AG04450 (cell line): ENCODE measurements at regions not wholly inside any gene's neighbourhood (a gene's known extent, or its start where the extent isn't known, plus 50 kb on each side); places are given as distances from the start of the nearest gene placed in this dataset.
A peak's percentile ranks its signal among the peaks of the same experiment; 100 is the strongest.

Experiments used
- CTCF ChIA-PET: fragments of 300-600, 350-600 bp; formaldehyde crosslinking; extraction: SDS; loops from one replicate; lab custom pipeline; 2022; ENCODE audit warnings: antibody characterized with exemption, inconsistent platforms; lab: Charles Lee
- POLR2A ChIA-PET: fragments of 350-600 bp; formaldehyde crosslinking; extraction: SDS; loops from one replicate; lab custom pipeline; 2021; ENCODE audit warnings: antibody characterized with exemption, inconsistent platforms; lab: Yijun Ruan, JAX
- DNase-seq: peaks from one replicate; pipeline ENCODE4 v3.0.0-alpha.2; 2011; ENCODE audit warnings: low read depth, low spot score
- H3K27ac ChIP-seq: one replicate; pipeline ENCODE4 v1.5.1; 2012; ENCODE audit warnings: low read depth, low read length, control low read depth
- H3K27me3 ChIP-seq: one replicate; pipeline ENCODE4 v1.6.0; 2012; ENCODE audit warnings: low read length; ENCODE audit not compliant: control insufficient read depth, insufficient read depth
- H3K4me3 ChIP-seq: 2 replicates; pipeline ENCODE4 v1.5.1; 2011; ENCODE audit warnings: mild to moderate bottlenecking, low read depth, low read length, control low read depth
- H3K9me3 ChIP-seq: 2 replicates; pipeline ENCODE4 v1.5.1; 2012; ENCODE audit warnings: low read length; ENCODE audit not compliant: control insufficient read depth, insufficient read depth
- CTCF ChIP-seq: IDR thresholded peaks from 2 replicates; pipeline ENCODE4 v1.5.1; 2011; ENCODE audit warnings: low read depth, low read length, control low read depth, inconsistent platforms

- H3K27me3 ChIP-seq, result no peaks in the 10 kb centered on the region
- H3K4me3 ChIP-seq, result no peak overlapping the region
- POLR2A ChIA-PET, result no interaction called here
- TF ChIP-seq CTCF, result no peak
- CTCF ChIA-PET, result no interaction called here
- no peaks in the 10 kb centered on the region; the same call in 1 of the 2 replicates for H3K9me3 ChIP-seq
- no peak for DNase-seq
- no peak overlapping the region for H3K27ac ChIP-seq
These were observed 608.4 kb downstream of the RAB28 start for GRCh38 chr4:12875640-12876243.

- Histone ChIP-seq H3K9me3 (no peaks in the 10 kb centered on the region; the same call in 1 of the 2 replicates), H3K27ac (no peak overlapping the region), H3K27me3 (no peaks in the 10 kb centered on the region), H3K4me3 (no peak overlapping the region)
- ChIA-PET POLR2A (no interaction called here), CTCF (no interaction called here)
- no peak for DNase-seq
- no peak for TF ChIP-seq CTCF
These were observed 610.8 kb downstream of the RAB28 start for GRCh38 chr4:12873351-12873750.

- ChIA-PET POLR2A (no interaction called here), CTCF (no interaction called here)
- H3K4me3 ChIP-seq, result no peak overlapping the region
- no peak for TF ChIP-seq CTCF
- DNase-seq, result no peak
- no peak overlapping the region for H3K27ac ChIP-seq
- H3K27me3 ChIP-seq, result no peaks in the 10 kb centered on the region
- H3K9me3 ChIP-seq, result no peaks in the 10 kb centered on the region
These were observed 622.7 kb downstream of the RAB28 start for GRCh38 chr4:12861422-12861821.

GRCh38 chr4:12852338-12853307 lies 631.5 kb downstream of the RAB28 start:
- POLR2A ChIA-PET, result no interaction called here

More at GRCh38 chr4:12852338-12853307, 631.5 kb downstream of the RAB28 start:
- Histone ChIP-seq H3K27me3 (no peaks in the 10 kb centered on the region), H3K9me3 (no peaks in the 10 kb centered on the region), H3K27ac (no peak overlapping the region), H3K4me3 (no peak overlapping the region)
- DNase-seq, result peak; percentile 13
- CTCF ChIA-PET, result interaction anchor here (0.8 to 2.7 kb wide), 8 partner anchors 689 to 802 kb away, joined by 3 to 28 read pairs (median 4); no protein-coding TSS in a partner anchor
- peak; percentile 59 for TF ChIP-seq CTCF
